GM10266 (cell line): ENCODE measurements at regions not wholly inside any gene's neighbourhood (a gene's known extent, or its start where the extent isn't known, plus 50 kb on each side); places are given as distances from the start of the nearest gene placed in this dataset.

Source experiments
- DNase-seq: peaks from one replicate; pipeline ENCODE4 v3.0.0; 2012; ENCODE audit errors: extremely low spot score
- CTCF ChIP-seq: IDR thresholded peaks from 2 replicates; pipeline ENCODE4 v1.5.1; 2012; ENCODE audit warnings: mild to moderate bottlenecking, low read depth; ENCODE audit not compliant: control insufficient read depth, insufficient read depth; ENCODE audit errors: missing control alignments

DNA sequence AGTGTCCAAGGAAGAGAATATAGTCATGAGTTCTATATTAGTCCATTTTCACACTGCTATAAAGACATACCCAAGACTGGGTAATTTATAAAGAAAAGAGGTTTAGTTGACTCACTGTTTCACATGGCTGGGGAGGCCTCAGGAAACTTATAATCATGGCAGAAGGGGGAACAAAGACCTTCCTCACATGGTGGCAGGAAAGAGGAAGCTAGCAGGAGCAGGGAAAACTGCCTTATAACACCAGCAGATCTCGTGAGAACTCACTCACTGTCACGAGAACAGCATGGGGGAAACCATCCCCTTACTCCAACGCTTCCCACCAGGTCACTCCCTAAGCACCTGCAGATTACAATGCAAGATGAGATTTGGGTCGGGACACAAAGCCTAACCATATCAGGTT, 139.0 kb upstream of the ZNF438 start:
- TF ChIP-seq CTCF, result no peak
- no peak for DNase-seq

GRCh38 chr10:31171402-31172083, 139.9 kb upstream of the ZNF438 start:
- no peak for DNase-seq
- TF ChIP-seq CTCF, result no peak

DNA sequence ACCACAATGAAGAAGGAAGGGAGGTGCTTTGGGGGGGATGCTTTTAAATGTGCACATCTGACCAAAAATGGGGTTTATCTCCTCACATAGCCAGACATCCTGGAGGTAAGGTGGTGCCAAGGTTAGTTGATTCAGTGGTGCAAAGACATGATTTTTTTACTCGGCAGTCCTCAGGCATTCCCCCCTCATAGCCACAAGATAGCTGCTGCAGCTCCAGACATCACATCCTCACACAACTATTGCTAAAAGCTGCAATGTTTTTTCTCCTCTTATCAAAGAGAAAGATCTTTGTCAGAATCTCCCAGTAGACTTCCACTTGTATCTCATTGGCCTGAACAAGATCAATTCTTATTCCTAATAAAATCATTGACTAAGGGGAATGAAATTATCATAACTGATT, 141.3 kb upstream of the ZNF438 start:
- no peak for DNase-seq
- TF ChIP-seq CTCF, result no peak

- TF ChIP-seq CTCF, result no peak
- no peak for DNase-seq
These were observed 142.1 kb upstream of the ZNF438 start for GRCh38 chr10:31173752-31174151.

DNA sequence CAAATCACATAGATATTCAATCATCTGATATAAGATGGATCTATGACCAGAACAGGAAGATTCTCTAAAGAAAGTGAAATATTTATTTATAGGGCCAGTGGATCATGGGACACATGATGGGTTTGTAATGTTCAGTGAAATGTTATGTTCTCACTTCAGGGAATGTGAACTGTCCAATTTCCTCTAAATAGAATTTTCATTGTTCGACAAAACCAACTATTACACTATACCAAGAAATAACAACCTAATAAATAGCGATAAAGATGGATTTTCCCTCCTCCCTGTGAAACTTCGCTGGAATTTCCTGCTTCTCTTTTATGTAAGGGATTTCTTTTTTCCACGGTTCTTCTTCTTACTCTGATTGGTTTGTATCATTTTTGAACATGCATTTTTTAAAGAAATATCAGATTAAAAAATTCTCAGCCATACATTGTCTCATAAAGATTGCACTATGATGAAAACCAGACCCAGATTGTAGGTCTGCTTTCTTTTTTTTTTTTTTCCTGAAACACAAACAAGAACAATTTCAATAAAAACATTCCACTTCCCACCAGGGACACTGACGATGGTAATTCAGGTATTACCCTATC, 139.8 kb upstream of the ZEB1 start:
- TF ChIP-seq CTCF, result no peak
- DNase-seq, result no peak

- no peak for DNase-seq
- no peak for TF ChIP-seq CTCF
These were observed 132.6 kb upstream of the ZEB1 start for GRCh38 chr10:31186225-31187000.

GRCh38 chr10:31187182-31187581, 131.8 kb upstream of the ZEB1 start:
- TF ChIP-seq CTCF, result no peak
- DNase-seq, result no peak
